ENCODE measurements at regions not wholly inside any gene's neighbourhood (a gene's known extent, or its start where the extent isn't known, plus 50 kb on each side); places are given as distances from the start of the nearest gene placed in this dataset.
A peak's percentile ranks its signal among the peaks of the same experiment; 100 is the strongest.

DNA sequence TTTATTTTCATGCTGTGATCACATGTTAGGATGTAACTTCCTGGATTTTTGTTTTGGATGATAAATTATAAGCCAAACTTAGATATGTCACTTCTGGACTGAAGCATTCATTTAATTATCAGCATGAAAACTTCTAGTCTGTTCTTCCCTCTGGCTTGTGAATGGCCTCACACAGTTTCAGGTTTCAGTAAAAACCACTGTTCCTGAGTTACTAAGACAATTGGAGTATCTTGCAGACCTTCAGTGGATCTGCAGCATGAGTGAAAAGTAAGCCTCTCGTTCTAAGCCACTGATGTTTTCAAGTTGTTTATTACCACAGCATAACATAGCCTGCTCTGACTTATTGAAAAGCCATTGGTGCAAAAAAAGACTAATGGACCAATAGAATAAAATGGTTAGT, 55.3 kb upstream of the RGS21 start:
- TF ChIP-seq CTCF (optimal IDR thresholded peaks at IDR 0.05 in 1 of 3, IDR thresholded peaks at IDR 0.05 in 1 of 3, conservative IDR thresholded peaks at IDR 0.05 in 1 of 3; ENCODE audit: extremely low read depth in 1 of 3, insufficient read depth in 2 of 3, low read length in 3 of 3): no peak
- no peak for TF ChIP-seq EZH2 (IDR thresholded peaks at IDR 0.05; ENCODE audit: low read length)
- Histone ChIP-seq H3K79me2 (ENCODE audit: control insufficient read depth, insufficient read depth, low read length) (no peaks in the 10 kb centered on the region), H3K4me1 (ENCODE audit: control insufficient read depth, extremely low read depth, insufficient read depth, low read length) (no peaks in the 10 kb centered on the region), H3K4me2 (ENCODE audit: control insufficient read depth, extremely low read depth, insufficient read depth, low read depth, low read length) (no peak overlapping the region), H3K9ac (ENCODE audit: control insufficient read depth, extremely low read depth, insufficient read depth, low read length) (no peak overlapping the region), H4K20me1 (ENCODE audit: control insufficient read depth, extremely low read depth, insufficient read depth, low read length) (no peaks in the 10 kb centered on the region), H3K4me3 (ENCODE audit: control insufficient read depth in 2 of 3, extremely low read depth in 1 of 3, insufficient read depth in 2 of 3, low read depth in 1 of 3, low read length in 3 of 3) (no peak overlapping the region), H3K36me3 (ENCODE audit: control insufficient read depth in 2 of 2, extremely low read depth in 1 of 2, insufficient read depth in 2 of 2, low read length in 2 of 2) (no peaks in the 10 kb centered on the region), H3K9me3 (ENCODE audit: control insufficient read depth, low read depth, low read length) (no peaks in the 10 kb centered on the region), H3K27ac (ENCODE audit: control insufficient read depth, insufficient read depth, low read length) (no peak overlapping the region), H2AFZ (ENCODE audit: control insufficient read depth, low read length) (no peak overlapping the region), H3K27me3 (ENCODE audit: control insufficient read depth, extremely low read depth, insufficient read depth, low read length) (no peaks in the 10 kb centered on the region), H3K9me1 (ENCODE audit: control insufficient read depth, extremely low read depth, insufficient read depth, low read length) (no peaks in the 10 kb centered on the region)
- no peak for FAIRE-seq
- DNase-seq (ENCODE audit: low read depth, low spot score): no peak
- dilution Hi-C loops (cut with MboI; ENCODE audit: extremely low pct_ligation_motif_present, low sequenced_read_pairs): no loop called here

GRCh38 chr1:192263436-192263835, 53.4 kb upstream of the RGS21 start:
- TF ChIP-seq EZH2 (IDR thresholded peaks at IDR 0.05; ENCODE audit: low read length): no peak
- TF ChIP-seq CTCF (optimal IDR thresholded peaks at IDR 0.05 in 1 of 3, IDR thresholded peaks at IDR 0.05 in 1 of 3, conservative IDR thresholded peaks at IDR 0.05 in 1 of 3; ENCODE audit: extremely low read depth in 1 of 3, insufficient read depth in 2 of 3, low read length in 3 of 3): no peak
- no peaks in the 10 kb centered on the region for H3K9me3 ChIP-seq (ENCODE audit: control insufficient read depth, low read depth, low read length)
- no peaks in the 10 kb centered on the region for H4K20me1 ChIP-seq (ENCODE audit: control insufficient read depth, extremely low read depth, insufficient read depth, low read length)
- DNase-seq (ENCODE audit: low read depth, low spot score) (no peak), FAIRE-seq (no peak)
- peak overlapping the region; percentile 49 for H2AFZ ChIP-seq (ENCODE audit: control insufficient read depth, low read length)
- H3K9ac ChIP-seq (ENCODE audit: control insufficient read depth, extremely low read depth, insufficient read depth, low read length): no peak overlapping the region
- H3K27me3 ChIP-seq (ENCODE audit: control insufficient read depth, extremely low read depth, insufficient read depth, low read length): no peaks in the 10 kb centered on the region
- H3K4me3 ChIP-seq (ENCODE audit: control insufficient read depth in 2 of 3, extremely low read depth in 1 of 3, insufficient read depth in 2 of 3, low read depth in 1 of 3, low read length in 3 of 3): no peak overlapping the region
- H3K4me1 ChIP-seq (ENCODE audit: control insufficient read depth, extremely low read depth, insufficient read depth, low read length): no peaks in the 10 kb centered on the region
- no peaks in the 10 kb centered on the region for H3K79me2 ChIP-seq (ENCODE audit: control insufficient read depth, insufficient read depth, low read length)
- H3K4me2 ChIP-seq (ENCODE audit: control insufficient read depth, extremely low read depth, insufficient read depth, low read depth, low read length): no peak overlapping the region
- no peak overlapping the region for H3K27ac ChIP-seq (ENCODE audit: control insufficient read depth, insufficient read depth, low read length)
- dilution Hi-C loops (cut with MboI; ENCODE audit: extremely low pct_ligation_motif_present, low sequenced_read_pairs): no loop called here
- no peaks in the 10 kb centered on the region for H3K36me3 ChIP-seq (ENCODE audit: control insufficient read depth in 2 of 2, extremely low read depth in 1 of 2, insufficient read depth in 2 of 2, low read length in 2 of 2)
- H3K9me1 ChIP-seq (ENCODE audit: control insufficient read depth, extremely low read depth, insufficient read depth, low read length): no peaks in the 10 kb centered on the region
